HG02763 (cell line): ENCODE measurements at regions not wholly inside any gene's neighbourhood (a gene's known extent, or its start where the extent isn't known, plus 50 kb on each side); places are given as distances from the start of the nearest gene placed in this dataset.

ENCODE experiments used
- ATAC-seq: cut with Tn5 transposase; IDR thresholded peaks from one replicate; pipeline ENCODE4 v1.9.1; 2021; ENCODE audit warnings: mild to moderate bottlenecking, moderate library complexity; ENCODE audit not compliant: unreplicated experiment

GRCh38 chr18:38116716-38117115 lies 551.1 kb upstream of the CELF4 start:
- no peak for ATAC-seq

GRCh38 chr18:38115201-38115600 lies 549.6 kb upstream of the CELF4 start:
- ATAC-seq = no peak

GRCh38 chr18:38087538-38087937 lies 521.9 kb upstream of the CELF4 start:
- no peak for ATAC-seq

- no peak for ATAC-seq
Measured at GRCh38 chr18:38081516-38081915, 515.9 kb upstream of the CELF4 start.

- no peak for ATAC-seq
Measured at GRCh38 chr18:38077229-38077628, 511.6 kb upstream of the CELF4 start.

GRCh38 chr18:38076346-38077070 lies 510.9 kb upstream of the CELF4 start:
- no peak for ATAC-seq

GRCh38 chr18:38074298-38074876 lies 508.8 kb upstream of the CELF4 start:
- ATAC-seq = no peak

GRCh38 chr18:38067821-38068220 lies 502.2 kb upstream of the CELF4 start:
- no peak for ATAC-seq

- ATAC-seq = no peak
Measured at GRCh38 chr18:38067086-38067485, 501.5 kb upstream of the CELF4 start.

GRCh38 chr18:38052879-38053590 lies 487.4 kb upstream of the CELF4 start:
- ATAC-seq = no peak

- no peak for ATAC-seq
Measured at GRCh38 chr18:38047820-38048219, 482.2 kb upstream of the CELF4 start.

GRCh38 chr18:38046651-38047050 lies 481.1 kb upstream of the CELF4 start:
- no peak for ATAC-seq

GRCh38 chr18:38045845-38046244 lies 480.2 kb upstream of the CELF4 start:
- ATAC-seq = no peak

GRCh38 chr18:38042211-38042890 lies 476.8 kb upstream of the CELF4 start:
- no peak for ATAC-seq

- no peak for ATAC-seq
Measured at GRCh38 chr18:38038242-38038641, 472.6 kb upstream of the CELF4 start.

- no peak for ATAC-seq
Measured at GRCh38 chr18:38035193-38035592, 469.6 kb upstream of the CELF4 start.

- ATAC-seq = no peak
Measured at GRCh38 chr18:38033282-38033681, 467.7 kb upstream of the CELF4 start.

GRCh38 chr18:38032516-38032915 lies 466.9 kb upstream of the CELF4 start:
- ATAC-seq = no peak

- ATAC-seq = no peak
Measured at GRCh38 chr18:38028946-38029345, 463.3 kb upstream of the CELF4 start.

GRCh38 chr18:38025433-38026038 lies 459.9 kb upstream of the CELF4 start:
- ATAC-seq = no peak

- no peak for ATAC-seq
Measured at GRCh38 chr18:38023871-38024270, 458.3 kb upstream of the CELF4 start.
